Stimulated activated CD8-positive, alpha-beta memory T cell treated with anti-CD3 and anti-CD28 coated beads, Interleukin-15, amount 100 ng/mL, for 48 hours (primary cell): ENCODE measurements at regions not wholly inside any gene's neighbourhood (a gene's known extent, or its start where the extent isn't known, plus 50 kb on each side); places are given as distances from the start of the nearest gene placed in this dataset.
"Not testable (repeated sequence)": the region's sequence is repeated elsewhere in the genome, so short reads cannot be mapped to it uniquely, and the experiment has no call there.

Experiments used
- DNase-seq, 2 donors: peaks; one replicate each; pipeline ENCODE4 v3.0.0-alpha.2; 2020; ENCODE audit warnings: low read depth in 2 of 2

DNA sequence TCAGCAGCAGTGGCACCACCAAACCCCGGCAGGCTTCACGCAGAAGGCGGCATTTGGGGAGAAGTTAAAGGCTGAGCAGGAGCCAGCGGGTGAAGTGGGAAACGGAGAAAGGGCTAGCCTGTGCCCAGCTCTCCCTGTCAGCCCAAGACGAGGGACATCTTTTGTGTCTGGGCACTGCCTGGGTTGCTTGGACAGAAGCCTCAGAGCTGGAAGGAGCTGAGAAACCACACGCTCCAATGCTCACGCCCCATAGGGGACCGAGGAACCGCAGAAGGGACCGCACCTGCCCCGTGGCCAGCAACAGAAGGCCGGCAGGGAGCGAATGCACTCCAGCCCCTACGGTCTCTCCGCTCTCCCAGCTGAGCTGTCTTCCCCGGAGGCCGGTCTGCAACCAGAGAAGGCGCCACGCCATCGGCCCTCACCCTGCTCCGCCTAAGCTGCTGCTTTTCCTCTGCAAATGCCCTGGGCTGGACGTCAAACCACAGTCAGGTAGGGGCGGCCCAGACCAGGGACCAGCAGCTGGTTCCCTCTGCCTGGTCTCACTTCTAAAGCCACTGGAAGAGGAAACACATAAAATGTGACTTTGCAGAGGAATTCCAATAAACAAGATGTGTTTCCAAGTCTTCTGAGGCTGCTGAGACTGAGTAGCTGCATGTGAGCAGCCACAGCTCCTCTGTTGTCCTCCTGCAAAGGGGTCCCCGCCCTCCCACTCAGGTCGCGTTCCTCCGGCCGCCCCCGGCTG lies 182.4 kb upstream of the ZNF469 start:
- not testable (repeated sequence) for DNase-seq

- no peak for DNase-seq
These were observed 181.9 kb upstream of the ZNF469 start for GRCh38 chr16:88200896-88201185.

DNA sequence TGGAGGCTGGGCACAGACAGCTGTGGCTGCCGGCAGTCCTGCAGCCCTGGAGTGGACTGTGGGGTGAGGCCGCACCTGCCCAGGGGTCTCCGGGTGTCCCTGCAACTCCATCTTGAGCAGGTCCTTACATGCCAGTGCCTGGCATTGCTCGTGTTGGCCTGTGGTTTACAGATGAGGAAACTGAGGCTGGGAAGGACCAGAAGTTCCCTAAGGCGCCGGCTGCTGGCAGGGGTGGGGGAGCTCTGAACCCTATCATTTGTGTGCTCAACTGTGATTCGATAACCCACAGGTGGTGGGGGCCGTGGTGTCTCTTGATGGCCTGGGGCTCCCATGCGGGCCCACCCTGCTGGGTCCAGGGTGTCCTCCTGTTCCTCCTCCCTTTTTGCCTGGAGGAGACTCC lies 181.1 kb upstream of the ZNF469 start:
- not testable (repeated sequence) for DNase-seq

DNA sequence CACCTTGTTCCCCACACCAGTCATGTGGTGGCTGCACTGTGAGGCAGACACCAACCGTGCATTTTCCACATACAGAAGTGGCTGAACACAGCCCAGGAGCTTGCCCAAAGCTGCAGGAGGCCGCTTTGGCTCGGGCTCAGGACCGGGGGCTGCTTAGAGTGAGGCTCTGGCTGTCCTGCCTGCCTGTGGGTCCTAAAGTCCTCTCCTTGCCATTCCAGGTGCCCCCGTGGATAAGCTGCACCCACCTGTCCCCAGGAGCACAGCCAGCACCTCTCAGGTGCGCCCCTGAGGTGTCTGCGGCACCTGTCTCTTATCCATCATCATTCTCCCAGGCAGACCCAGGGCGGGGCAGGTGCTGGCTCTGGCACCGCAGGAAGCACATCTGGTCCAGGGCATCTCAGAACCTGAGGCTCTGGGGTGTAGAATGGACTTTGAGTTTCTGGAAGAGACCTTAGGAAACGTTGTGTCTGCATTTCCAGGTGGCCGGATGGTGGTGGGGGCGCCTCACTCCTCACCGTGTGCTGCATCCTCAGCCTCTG lies 180.5 kb upstream of the ZNF469 start:
- DNase-seq = no peak

DNA sequence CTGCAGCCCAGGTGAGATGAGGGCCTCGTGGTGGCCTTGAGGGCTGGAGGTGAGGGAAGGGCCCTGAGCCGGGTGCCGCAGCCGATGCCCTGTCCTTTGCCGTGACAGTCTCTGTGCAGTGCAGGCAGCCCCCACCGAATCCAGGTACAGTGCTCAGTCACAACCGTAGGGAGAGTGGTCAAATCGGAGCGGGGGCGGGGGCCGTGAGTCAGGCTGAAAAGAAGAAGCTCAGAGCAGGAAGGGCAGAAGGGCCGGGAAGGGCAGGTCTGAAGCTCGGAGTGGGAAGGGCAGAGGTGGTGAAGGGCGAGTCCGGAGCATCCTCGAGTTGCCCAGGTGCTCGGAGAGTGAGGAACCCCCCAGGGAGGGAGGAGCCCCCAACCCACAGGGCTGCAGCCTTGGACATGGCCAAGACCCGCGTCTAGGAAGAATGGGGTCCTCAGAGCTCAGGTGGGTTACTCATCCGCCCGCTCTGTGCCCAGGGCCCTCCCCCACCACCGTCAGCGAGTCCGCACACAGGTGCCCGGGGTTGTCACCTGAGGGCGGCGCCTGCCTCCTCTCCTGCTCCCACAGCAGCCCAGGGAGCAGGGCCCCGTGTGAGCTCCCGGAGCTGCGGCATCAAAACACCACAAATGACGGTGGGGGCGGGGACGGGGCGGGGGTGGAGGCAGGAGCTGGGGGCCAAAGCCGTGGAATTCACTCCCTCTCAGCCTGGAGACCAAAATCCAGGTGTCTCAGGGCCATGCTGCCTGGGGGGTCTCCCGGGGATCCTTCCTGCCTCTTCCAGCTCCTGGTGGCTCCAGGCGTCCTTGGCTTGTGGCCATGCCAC lies 179.7 kb upstream of the ZNF469 start:
- DNase-seq = not testable (repeated sequence)

- DNase-seq = not testable (repeated sequence)
These were observed 178.3 kb upstream of the ZNF469 start for GRCh38 chr16:88204131-88205110.

DNA sequence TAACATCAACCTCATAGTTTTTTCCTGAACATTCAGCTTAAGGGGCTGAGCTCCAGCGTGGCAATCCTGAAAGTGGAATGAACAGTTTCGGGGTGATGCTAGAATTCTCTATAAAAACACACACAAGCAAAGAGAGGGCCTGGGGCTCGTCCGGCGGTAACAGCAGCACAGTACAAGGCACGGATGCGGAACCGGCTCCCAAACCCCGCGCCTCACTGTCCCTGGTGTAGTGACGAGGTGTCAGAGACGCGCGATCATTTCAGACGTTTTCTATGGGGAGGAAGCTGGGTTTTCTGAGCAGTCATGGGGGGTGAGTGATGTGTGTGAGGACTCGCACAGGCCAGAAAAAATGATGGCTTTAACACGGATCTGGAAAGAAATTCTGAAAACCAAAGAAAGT lies 177.3 kb upstream of the ZNF469 start:
- DNase-seq = not testable (repeated sequence)

DNA sequence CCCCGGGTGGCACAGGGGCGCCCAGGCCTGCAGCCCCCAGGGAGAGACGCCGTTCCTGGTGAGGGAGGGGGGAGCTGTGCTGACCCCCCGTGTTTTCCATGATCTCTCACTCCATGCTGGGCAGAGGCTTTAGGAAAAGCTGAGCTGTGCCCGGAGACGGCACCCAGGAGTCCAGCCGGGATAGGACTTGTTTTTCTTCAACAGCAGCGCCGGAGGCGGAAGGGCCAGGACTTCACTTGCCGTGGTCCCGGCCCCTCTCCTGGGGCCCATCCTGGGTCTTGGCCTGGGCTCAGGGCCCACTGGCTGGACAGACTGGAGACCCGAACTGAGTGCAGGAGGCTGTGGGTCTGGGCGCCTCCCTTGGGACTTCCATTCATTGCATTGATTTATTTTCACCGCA lies 176.8 kb upstream of the ZNF469 start:
- not testable (repeated sequence) for DNase-seq

GRCh38 chr16:88206516-88206915 lies 176.2 kb upstream of the ZNF469 start:
- not testable (repeated sequence) for DNase-seq

DNA sequence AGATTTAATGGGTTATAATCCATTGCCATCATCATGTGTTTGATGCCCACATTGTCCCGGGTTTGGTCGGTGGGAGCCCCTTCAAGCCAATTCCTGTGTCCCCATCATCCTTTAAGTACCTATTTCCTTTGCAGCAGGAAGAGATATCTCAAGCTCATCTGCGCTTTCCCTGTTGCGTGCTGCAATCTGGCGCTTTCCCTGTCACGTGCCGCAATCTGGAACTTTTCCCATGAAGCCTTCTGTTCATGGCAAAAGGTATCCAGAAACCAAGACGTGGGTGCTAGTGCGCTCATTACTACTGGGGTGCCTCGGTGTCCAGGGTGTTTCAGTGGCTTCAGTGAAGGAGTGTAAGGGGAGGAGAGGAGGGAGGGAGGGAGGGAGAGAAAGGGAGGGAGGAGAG lies 174.6 kb upstream of the ZNF469 start:
- DNase-seq = no peak

GRCh38 chr16:88208776-88209175 lies 174.0 kb upstream of the ZNF469 start:
- DNase-seq = not testable (repeated sequence)

- DNase-seq = not testable (repeated sequence)
These were observed 173.2 kb upstream of the ZNF469 start for GRCh38 chr16:88209579-88209978.

DNA sequence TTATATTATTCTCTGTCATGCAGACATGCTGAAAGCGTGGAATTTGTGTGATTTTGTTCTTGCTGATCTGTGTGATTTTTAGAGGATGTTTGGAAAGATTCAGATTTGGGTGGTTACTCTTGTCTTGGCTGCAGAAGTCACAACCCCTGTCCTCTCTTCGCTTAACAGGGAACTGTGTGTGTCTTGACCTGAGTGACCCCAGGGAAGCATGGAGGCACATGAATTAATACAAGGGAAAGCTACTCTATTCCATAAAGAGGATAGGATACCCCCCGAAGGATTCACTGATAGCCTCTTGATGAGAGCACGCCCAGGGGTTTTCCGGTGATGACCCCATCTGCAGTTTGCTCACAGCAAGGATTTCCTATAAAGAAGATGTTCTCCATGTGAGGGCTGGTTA lies 168.8 kb upstream of the ZNF469 start:
- not testable (repeated sequence) for DNase-seq

DNA sequence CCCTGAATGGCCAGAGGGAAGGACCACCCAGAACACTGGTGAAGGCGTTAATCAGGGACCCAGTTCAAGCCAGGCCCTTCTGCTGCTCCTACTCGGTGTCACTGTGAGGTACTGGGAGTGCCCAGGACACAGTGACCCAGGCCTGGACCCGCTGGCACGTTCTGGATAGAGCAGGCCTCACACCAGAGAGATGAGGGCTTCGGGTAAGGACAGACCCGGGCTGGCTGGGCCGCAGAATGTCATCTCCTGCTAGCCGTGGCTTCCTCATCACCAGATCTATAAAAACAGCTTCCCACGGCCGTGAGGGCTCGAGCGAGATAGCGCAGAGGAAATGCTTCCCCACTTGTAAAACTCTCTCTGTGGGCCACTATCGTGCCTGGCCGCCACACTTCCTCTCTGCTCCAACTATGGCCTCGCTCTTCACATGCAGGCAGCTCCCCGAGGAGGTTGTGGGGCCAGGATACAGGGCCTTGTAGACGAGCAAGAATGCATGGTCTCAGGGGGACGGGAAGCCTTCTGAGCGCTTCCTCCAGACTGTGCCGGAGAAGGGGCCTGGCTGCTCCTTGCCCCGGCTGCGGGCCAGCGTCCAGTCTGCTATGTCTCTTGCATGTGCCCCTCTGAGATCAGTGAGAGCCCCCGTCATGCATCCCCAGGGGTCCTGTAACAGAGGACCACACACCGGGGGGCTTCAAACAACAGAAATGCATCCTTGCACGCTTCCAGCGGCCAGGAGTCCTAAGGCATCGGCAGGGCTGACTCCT lies 161.6 kb upstream of the ZNF469 start:
- DNase-seq = not testable (repeated sequence)

DNA sequence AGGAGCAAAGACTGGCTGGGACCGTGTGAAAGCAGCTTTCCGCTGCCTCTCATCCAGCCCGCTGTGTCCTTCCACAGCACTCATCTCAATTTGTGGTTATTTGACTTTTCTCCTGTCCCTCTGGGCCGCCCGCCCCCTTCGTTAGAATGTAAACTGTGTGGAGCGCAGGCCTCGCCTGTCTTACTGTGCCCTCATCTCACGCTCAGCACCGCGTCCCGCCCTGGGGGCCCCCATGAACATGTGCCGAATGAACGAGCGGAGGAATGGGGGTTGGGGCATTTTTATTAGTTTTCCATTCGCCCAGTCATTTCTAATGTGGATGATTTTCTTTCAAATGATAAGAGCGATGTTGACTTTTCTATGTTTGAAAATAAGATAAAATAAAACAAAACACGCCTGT lies 159.1 kb upstream of the ZNF469 start:
- not testable (repeated sequence) for DNase-seq

- DNase-seq = not testable (repeated sequence)
These were observed 158.4 kb upstream of the ZNF469 start for GRCh38 chr16:88224131-88224898.

DNA sequence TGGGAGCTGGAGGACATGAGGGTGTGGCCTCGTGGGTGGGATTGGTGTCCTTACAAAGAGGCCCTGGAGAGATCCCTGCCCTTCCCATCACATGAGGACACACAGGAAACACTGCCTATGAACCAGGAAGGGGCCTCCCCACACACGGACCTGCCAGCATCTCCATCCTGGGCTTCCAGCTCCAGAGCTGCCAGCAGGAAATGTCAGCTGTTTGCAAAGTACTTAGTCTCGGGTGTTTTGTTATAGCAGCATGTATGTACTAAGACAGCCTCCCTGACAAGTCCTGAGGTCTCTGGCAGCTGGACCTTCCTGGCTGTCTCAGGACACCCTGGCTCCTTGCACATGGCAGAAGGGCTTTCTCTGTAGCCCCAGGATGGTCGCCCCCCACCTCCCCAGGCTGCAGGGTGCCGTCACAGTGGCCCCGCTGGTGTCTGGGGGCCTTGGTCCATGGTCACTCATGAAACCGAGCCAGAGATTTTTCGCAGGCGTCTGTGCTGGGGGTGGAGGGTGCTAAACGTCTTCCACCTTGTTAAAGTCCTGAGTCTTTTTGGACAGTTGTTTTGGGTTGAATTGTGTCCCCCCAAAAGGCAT lies 157.0 kb upstream of the ZNF469 start:
- not testable (repeated sequence) for DNase-seq

GRCh38 chr16:88226302-88226701 lies 156.5 kb upstream of the ZNF469 start:
- DNase-seq = not testable (repeated sequence)

- not testable (repeated sequence) for DNase-seq
These were observed 155.6 kb upstream of the ZNF469 start for GRCh38 chr16:88227026-88227721.
